ENCODE measurements at regions not wholly inside any gene's neighbourhood (a gene's known extent, or its start where the extent isn't known, plus 50 kb on each side); places are given as distances from the start of the nearest gene placed in this dataset.

DNA sequence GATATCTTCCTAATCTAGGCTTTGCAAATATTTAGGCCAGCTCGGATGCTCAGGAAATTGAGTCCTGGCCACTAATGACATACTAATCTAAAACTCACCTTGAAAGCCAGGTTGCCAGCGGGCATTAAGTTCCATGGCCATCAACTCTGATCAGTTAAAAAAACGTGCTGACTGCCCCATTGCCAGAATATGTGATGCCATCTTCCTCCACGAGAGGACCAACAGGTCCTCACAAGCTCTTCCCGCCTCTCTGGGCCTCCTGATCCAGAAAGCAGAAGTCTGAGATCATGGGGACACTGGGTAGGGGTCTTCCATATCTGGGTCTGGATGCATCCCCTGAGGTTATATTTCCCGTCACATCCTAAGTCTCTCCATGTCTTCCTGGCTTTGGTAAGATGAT, 311.3 kb downstream of the TCERG1L start:
- no peak overlapping the region for H3K4me3 ChIP-seq (ENCODE audit: low read depth in 2 of 2, low read length in 2 of 2)
- H3K36me3 ChIP-seq (ENCODE audit: control insufficient read depth, insufficient read depth, low read length): no peaks in the 10 kb centered on the region
- H3K27ac ChIP-seq (ENCODE audit: low read length): no peak overlapping the region
- no peaks in the 10 kb centered on the region for H3K4me1 ChIP-seq (ENCODE audit: control insufficient read depth, insufficient read depth, low read length)
- DNase-seq (ENCODE audit: low read depth, low spot score) (no peak), ATAC-seq (no peak)
- in situ Hi-C loops (cut with HindIII; ENCODE audit: low pct_unique_long_range_greater_than_20kb, low sequenced_read_pairs) (no loop called here), intact Hi-C loops (cut with micrococcal nuclease; ENCODE audit: unreplicated experiment) (no loop called here)
- peaks cover 34% of the 10 kb centered on the region for H3K27me3 ChIP-seq (ENCODE audit: control insufficient read depth, insufficient read depth, low read length)
- ChIA-PET POLR2A (no interaction called here), CTCF (no interaction called here)
- BruUV-seq (replicated peaks): no TSS peak
- no peaks in the 10 kb centered on the region; the same call in 1 of the 2 replicates for H3K9me3 ChIP-seq (ENCODE audit: control insufficient read depth, insufficient read depth, low read depth, low read length)
- no peak for TF ChIP-seq POLR2AphosphoS5 (IDR thresholded peaks at IDR 0.05; ENCODE audit: low read depth, low read length)
- no peak for TF ChIP-seq REST (IDR thresholded peaks at IDR 0.05; ENCODE audit: insufficient read depth in 1 of 2, low read depth in 2 of 2, low read length in 1 of 2)
- no peak for TF ChIP-seq SIN3A (IDR thresholded peaks at IDR 0.05; ENCODE audit: borderline replicate concordance, insufficient read depth, low read depth, low read length)
- TF ChIP-seq CTCF (IDR thresholded peaks at IDR 0.05): no peak
- TF ChIP-seq TCF7L2 (IDR thresholded peaks at IDR 0.05; ENCODE audit: low read depth, low read length): no peak

GRCh38 chr10:131000743-131001142, 310.8 kb downstream of the TCERG1L start:
- H3K27me3 ChIP-seq (ENCODE audit: control insufficient read depth, insufficient read depth, low read length): peaks cover 29% of the 10 kb centered on the region
- ATAC-seq: no peak
- no peaks in the 10 kb centered on the region; the same call in 1 of the 2 replicates for H3K9me3 ChIP-seq (ENCODE audit: control insufficient read depth, insufficient read depth, low read depth, low read length)
- no peaks in the 10 kb centered on the region for H3K4me1 ChIP-seq (ENCODE audit: control insufficient read depth, insufficient read depth, low read length)
- no TSS peak for BruUV-seq (replicated peaks)
- ChIA-PET POLR2A (no interaction called here), CTCF (no interaction called here)
- in situ Hi-C loops (cut with HindIII; ENCODE audit: low pct_unique_long_range_greater_than_20kb, low sequenced_read_pairs): no loop called here
- H3K4me3 ChIP-seq (ENCODE audit: low read depth in 2 of 2, low read length in 2 of 2): no peak overlapping the region
- no peak overlapping the region for H3K27ac ChIP-seq (ENCODE audit: low read length)
- no peaks in the 10 kb centered on the region for H3K36me3 ChIP-seq (ENCODE audit: control insufficient read depth, insufficient read depth, low read length)
- DNase-seq (ENCODE audit: low read depth, low spot score): no peak
- intact Hi-C loops (cut with micrococcal nuclease; ENCODE audit: unreplicated experiment): no loop called here
- TF ChIP-seq REST (IDR thresholded peaks at IDR 0.05; ENCODE audit: insufficient read depth in 1 of 2, low read depth in 2 of 2, low read length in 1 of 2): no peak
- no peak for TF ChIP-seq TCF7L2 (IDR thresholded peaks at IDR 0.05; ENCODE audit: low read depth, low read length)
- no peak for TF ChIP-seq POLR2AphosphoS5 (IDR thresholded peaks at IDR 0.05; ENCODE audit: low read depth, low read length)
- TF ChIP-seq SIN3A (IDR thresholded peaks at IDR 0.05; ENCODE audit: borderline replicate concordance, insufficient read depth, low read depth, low read length): no peak
- TF ChIP-seq CTCF (IDR thresholded peaks at IDR 0.05): no peak
